H54 (cell line): ENCODE measurements at regions not wholly inside any gene's neighbourhood (a gene's known extent, or its start where the extent isn't known, plus 50 kb on each side); places are given as distances from the start of the nearest gene placed in this dataset.

Source experiments
- DNase-seq: peaks from one replicate; pipeline ENCODE4 v3.0.0; 2011; ENCODE audit warnings: low spot score, mixed read lengths; ENCODE audit not compliant: insufficient read length
- FAIRE-seq: peaks from 3 replicates; lab custom pipeline; 2011; peaks lifted over from hg19 to GRCh38; lab: Jason Lieb, UNC
- POLR2A ChIP-seq: IDR thresholded peaks from 2 replicates; pipeline ENCODE4 v1.6.1; 2011; ENCODE audit warnings: low read depth, mild to moderate bottlenecking, low read length

DNA sequence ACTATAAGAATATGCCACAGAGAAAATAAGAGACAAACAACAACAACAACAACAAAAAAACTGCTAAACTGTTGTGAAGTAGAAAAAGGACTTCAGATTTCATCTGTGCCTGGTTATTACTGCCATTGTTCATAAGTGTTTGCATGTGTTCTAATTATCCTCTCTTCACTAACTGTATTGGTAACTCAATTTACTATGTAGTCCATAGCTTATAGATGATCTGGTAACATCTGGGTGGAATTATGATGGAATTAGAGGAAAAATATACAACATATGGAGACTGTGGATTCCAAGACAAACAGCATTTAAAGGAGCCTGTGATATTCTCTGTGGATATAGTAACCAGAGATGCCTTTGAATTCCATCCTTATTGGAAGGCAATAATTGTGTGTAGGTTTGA, 1891.5 kb upstream of the PIK3C3 start:
- no peak for FAIRE-seq
- no peak for DNase-seq
- no peak for TF ChIP-seq POLR2A

DNA sequence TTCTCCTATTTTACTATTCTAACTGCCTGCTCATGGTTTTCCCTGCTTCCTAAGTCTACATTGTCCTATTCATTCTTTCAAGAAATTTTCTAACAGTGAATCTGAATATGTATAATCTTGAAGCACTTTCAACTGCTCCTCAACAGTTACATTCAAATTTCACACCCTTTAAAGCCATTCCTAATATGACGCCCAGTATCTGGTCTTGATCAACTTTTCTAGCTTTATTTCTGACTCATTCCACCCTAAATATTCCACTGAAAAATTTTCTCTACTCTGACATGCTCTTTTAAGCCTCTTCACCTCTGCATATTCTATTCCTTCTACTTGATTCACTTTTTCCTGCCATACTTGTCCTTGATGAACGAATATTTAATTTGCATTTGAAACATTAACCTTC, 1893.9 kb upstream of the PIK3C3 start:
- FAIRE-seq (no peak), DNase-seq (no peak)
- no peak for TF ChIP-seq POLR2A

DNA sequence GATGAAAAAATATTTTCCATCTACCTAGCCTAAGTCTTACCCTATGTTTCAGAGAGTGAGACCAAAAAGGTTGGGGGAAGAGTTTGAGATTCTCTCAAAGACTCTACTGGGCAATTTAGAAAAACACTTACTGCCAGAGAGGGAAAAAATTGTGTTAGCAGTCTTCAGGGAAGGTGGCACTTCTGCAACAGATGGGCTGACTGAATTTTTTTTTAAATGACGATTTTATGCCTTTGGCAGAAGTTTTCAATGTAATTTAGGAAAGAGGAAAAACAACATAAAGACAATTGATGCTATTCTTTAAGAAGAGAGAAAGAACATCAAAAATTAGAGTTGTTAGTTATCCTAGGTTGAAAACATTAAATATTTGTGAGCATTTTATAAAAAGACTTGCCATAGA, 1894.5 kb upstream of the PIK3C3 start:
- TF ChIP-seq POLR2A: no peak
- DNase-seq (no peak), FAIRE-seq (no peak)

DNA sequence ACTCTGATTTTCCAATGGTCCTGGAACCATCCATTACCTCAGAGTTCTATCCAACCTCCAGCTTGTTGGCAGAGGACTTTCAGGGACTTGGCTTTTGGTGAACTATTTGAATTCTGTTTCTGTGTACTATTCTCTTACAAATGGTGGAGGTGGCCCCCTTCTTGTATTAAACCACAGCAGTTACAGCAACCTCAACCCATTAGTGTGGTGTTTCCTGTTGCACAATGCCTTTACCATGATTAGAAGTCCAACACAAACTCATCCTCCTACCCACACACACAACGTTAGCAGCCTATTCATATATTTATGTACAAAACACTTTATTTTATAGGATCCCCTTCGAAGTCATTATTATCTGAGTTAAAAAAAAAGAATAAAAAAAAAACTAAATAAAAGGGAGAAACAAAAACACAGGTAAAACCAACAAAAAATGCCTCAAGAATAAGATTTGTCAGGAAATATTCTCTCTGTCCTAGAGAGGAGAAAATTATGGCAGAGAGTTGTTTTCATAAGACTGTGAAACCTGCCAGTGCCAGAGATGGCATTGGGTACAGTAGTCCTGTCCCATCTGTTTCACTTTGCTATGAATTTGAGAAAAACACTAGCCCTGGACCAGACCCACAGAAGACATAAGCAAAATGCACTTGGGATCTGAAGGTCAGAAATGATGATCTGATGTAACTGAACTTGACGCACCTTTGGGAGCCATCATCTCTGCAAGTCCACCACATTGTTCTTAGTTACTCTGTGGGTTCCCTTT, 1896.0 kb upstream of the PIK3C3 start:
- no peak for TF ChIP-seq POLR2A
- FAIRE-seq: no peak
- no peak for DNase-seq

DNA sequence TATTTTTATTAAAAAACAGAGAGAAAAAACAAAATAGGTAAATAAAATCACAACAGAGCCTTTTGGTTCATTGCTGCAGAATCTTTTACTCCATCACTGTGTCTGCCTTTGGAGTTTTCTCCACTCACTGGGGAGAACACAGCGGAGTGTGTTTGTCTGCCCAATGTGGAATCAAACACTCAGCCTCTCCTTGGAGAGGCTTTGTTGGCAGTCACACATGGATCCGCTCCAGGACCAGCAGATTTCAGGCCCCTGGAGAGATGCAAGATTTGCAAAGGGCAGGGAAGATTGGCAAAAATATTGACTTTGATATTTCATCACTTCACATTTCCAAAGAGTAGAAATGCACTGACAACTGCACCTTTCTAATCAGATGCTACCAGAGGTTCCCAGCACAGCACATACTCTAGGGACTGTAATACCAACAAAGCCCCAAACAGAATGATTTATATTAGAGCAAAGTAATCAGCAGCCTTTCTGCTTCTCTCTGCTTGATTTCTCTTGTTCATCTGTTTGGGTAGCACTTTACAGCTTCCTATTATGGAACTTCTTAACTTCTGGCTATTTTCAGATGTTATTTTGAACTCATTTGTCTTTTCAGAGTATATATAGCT, 1898.8 kb upstream of the PIK3C3 start:
- FAIRE-seq (no peak), DNase-seq (no peak)
- no peak for TF ChIP-seq POLR2A

DNA sequence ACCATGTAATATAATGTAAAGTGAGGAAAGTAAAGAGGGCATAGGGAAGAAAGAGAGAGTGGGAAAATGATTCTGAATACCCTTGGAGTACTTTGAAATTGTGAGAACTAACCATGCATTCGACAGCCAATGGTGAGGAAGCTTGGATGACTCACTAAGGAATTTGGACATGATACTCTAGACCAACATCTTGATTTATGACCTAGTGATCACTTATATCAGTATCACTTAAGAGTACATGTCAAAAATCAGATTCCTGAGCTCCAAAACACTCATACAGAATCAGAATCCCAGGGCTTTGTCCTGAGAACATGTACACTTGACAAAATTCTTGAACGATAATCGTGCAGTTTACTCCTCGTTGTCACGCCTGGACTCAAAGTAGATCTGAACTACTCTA, 1899.8 kb upstream of the PIK3C3 start:
- TF ChIP-seq POLR2A: no peak
- DNase-seq (no peak), FAIRE-seq (no peak)

DNA sequence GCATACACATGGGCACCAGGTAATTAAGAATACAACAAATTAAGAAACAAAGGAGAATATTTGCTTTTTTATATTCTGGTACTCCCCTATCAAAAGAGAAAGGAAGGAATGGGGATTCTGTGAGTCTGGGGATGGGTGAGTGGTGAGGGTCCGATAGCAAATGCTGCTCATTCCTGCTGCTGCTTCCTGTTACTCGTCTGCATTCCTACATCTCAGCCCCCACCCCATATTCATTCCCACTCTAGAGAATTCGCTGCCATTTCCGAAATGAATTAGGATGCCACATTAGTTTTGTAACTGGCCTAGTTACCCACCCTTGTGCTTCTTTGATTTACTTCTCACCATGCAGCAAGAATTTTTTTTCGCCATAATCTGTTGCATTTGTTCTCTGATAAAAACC, 1905.3 kb upstream of the PIK3C3 start:
- no peak for FAIRE-seq
- no peak for DNase-seq
- TF ChIP-seq POLR2A: no peak

DNA sequence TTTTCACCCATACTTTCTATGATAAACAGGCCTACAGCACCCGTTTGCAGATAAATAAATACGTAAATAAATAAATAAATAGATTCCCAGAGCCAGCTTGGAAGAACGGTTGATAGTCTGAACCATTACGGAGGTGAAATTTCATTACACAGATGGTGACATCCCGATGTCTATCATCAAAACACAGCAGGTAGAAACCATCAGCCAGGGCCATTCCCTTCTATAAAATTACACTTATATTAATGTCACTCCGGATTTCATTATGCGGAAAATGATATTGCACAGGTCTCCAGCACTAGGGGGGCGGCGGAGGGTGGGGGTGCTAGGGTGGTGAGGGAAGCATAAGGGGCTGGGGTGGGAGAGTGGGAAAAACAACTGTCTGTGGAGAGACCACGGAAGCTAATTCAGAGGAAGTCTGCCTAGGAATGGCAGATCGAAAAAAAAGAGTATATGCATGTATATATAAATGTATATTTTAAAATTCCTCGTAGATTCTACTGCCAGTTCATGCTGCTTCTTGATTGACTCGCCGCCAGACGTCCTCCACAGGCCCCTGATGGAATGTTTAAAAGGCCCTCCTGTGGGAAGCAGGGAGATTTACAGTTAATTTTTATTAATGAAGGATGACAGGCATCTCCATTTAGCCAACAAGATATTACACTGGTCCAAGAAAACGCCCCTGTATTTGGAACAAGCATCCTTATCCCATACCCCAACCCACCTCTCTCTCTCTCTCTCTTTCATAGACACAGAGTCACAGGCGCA, 1906.0 kb upstream of the PIK3C3 start:
- TF ChIP-seq POLR2A: no peak
- DNase-seq (no peak), FAIRE-seq (no peak)

DNA sequence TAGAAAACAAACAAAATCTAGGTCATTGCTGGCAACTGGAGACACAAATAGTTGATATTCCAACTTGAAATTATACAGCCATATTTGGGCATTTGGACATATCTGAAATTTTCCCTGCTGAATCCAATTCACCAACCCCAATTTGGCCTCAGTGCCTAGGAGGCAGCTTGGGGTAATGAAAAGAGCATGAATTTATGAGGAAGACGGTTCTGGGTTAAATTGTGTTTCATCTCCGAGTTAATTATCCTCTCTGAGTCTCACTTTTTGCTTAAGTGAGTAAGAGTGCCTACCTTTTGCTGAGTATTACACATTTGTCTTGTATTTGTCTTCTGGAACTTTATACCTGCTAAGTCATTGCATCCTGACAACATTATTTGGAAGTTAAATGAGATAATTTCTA, 1906.8 kb upstream of the PIK3C3 start:
- TF ChIP-seq POLR2A: no peak
- FAIRE-seq (no peak), DNase-seq (no peak)

DNA sequence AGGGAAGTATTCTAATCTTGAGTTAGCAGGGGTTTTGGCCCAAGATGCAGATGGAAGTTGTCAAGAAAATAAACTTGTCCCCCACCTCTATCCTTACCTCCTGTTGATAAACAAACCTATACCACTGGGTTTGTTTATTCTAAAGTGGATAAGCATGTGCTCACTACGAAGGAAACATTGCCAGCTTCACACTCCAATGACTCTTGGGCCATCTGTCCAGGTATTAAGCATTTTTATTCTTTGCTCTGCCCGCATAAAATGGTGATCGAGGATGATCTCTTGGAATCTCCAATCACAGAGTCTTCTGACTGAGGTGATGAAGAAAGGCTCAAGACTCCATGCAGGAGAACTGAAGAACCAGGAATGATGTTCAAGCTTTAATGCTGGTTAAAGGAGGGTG, 1908.4 kb upstream of the PIK3C3 start:
- DNase-seq (no peak), FAIRE-seq (no peak)
- no peak for TF ChIP-seq POLR2A

DNA sequence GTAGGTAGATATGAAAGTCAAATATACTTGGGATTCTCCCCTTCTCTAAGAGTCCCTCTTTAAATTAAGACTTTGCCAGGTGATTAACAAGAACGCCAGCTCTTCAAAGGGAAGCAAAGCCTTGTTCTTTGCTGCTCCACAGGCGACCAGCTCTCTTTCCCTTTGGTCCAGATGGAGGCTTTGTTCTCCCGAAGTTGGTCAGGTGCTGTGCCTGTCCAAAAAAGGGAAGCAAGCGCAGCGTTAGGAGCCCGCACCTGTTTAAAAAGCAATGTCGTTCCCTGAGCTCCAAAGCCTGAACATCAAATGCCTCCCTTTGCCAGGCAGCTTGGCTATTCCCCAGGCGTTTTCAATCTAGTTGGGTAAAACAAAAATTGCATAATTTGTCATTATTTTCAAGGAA, 1913.1 kb upstream of the PIK3C3 start:
- FAIRE-seq (no peak), DNase-seq (no peak)
- no peak for TF ChIP-seq POLR2A

DNA sequence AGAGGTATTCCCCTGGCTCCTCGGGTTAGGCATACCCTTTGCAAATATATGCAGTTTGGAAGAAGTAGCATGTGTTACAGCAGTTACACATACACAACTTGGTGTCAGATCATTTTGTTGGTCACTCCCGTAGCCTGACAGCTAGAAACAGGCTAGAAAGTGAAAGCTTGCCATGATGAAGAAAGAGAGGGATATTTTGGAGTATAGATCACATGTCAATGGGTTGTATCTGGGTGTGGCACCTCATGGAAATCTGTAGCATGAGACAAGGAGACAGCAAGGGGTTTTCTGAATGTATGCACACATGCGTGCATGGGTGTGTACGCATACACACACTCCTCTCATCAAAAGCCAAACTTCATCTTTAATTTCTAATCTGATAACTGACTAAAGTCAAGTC, 1914.5 kb upstream of the PIK3C3 start:
- FAIRE-seq: no peak
- no peak for DNase-seq
- no peak for TF ChIP-seq POLR2A

DNA sequence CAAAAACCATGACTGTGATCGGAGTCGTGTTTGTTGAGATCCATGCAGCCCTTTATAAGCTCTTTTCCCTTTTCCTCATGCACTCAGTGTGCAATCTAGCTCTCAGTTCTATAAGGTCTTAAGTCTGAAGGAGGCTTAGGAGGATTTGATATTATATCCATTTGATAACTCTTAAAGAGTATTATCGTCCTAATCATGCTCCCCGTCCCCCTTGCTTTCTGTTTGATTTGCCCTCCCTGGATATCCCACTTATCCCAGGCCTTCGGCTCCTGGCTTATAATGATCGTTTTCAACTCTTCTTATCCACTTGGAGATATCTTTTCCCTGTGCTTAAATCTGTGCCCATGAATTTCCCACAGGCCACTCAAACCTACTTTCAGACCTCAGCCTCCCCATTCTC, 1917.7 kb upstream of the PIK3C3 start:
- FAIRE-seq (no peak), DNase-seq (no peak)
- no peak for TF ChIP-seq POLR2A

DNA sequence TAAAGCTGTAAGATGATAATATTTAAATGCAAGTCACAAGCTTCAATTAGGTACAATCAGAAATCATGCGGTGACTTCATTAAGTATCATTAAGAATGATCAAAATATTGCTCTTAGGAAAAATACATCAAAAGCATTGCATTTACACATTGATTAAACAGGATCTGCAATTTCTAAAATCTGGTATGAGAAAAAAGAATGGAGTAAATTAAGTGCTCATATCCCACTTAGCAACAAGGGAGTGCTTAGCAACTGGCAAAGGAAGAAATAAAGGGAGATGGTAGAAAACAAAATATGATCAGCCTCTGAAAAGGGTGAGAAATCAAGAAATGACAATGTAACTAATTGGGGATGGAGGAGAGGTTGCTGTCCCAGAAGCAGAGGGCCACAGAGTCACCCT, 1918.2 kb upstream of the PIK3C3 start:
- FAIRE-seq (no peak), DNase-seq (no peak)
- no peak for TF ChIP-seq POLR2A

DNA sequence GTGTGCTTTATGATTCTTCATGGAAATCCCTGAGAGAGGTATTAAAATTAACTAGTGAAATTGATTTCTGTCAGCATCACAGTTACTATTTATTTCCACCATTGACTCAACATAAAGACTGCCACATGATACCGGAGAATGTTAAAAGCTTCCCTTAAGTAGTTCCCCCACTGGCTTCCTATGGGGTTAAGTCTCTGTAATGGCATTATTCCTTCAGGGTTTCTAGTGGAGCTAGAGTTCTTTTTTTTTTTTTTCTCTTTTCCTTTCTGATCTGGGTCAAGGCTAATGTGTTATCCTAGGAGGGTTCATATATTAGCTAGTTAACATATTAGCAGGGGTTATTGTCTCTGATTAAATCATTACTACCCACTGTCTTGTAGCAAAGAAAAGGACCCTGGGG, 1919.1 kb upstream of the PIK3C3 start:
- DNase-seq (no peak), FAIRE-seq (no peak)
- no peak for TF ChIP-seq POLR2A
